Esophagus squamous epithelium (tissue), 5 donors: ENCODE measurements at regions not wholly inside any gene's neighbourhood (a gene's known extent, or its start where the extent isn't known, plus 50 kb on each side); places are given as distances from the start of the nearest gene placed in this dataset.

Experiments
- DNase-seq: peaks from one replicate; lab custom pipeline; 2025; lab: John Stamatoyannopoulos, UW
- H3K27ac ChIP-seq, 4 donors: fragments of 200-600 bp; sonication (generic); one replicate each; pipeline ENCODE4 v1.5.1; 2016 to 2019; ENCODE audit warnings: mild to moderate bottlenecking in 1 of 4
- H3K27me3 ChIP-seq, 4 donors: fragments of 200-600 bp; sonication (generic); 1 replicate in 3 of 4; 2 replicates in 1 of 4; pipeline versions ENCODE4 v1.5.1 to v1.6.0; 2017 to 2021; ENCODE audit warnings: antibody characterized with exemption in 1 of 4
- H3K36me3 ChIP-seq, 3 donors: fragments of 200-600 bp; sonication (generic); one replicate each; pipeline ENCODE4 v1.5.1; 2016 to 2019
- H3K4me1 ChIP-seq, 3 donors: fragments of 200-600 bp; sonication (generic); one replicate each; pipeline ENCODE4 v1.5.1; 2017 to 2019
- H3K4me3 ChIP-seq, 4 donors: fragments of 200-600 bp; sonication (generic); 1 replicate in 3 of 4; 2 replicates in 1 of 4; pipeline ENCODE4 v1.5.1; 2016 to 2019; ENCODE audit warnings: mild to moderate bottlenecking in 2 of 4, moderate library complexity in 1 of 4
- H3K9me3 ChIP-seq, 3 donors: fragments of 200-600 bp; sonication (generic); one replicate each; pipeline ENCODE4 v1.5.1; 2016 to 2019
- CTCF ChIP-seq, 6 experiments: fragments of 450-650 bp in 4 of 6; fragments of 200-600 bp in 2 of 6; sonication (generic) in 2 of 6; IDR thresholded peaks; one replicate each; pipeline ENCODE4 v1.5.1; 2016 to 2019; ENCODE audit warnings: antibody characterized with exemption in 6 of 6, mild to moderate bottlenecking in 4 of 6, moderate library complexity in 4 of 6
- POLR2A ChIP-seq, 4 donors: fragments of 450-650 bp; IDR thresholded peaks; one replicate each; pipeline ENCODE4 v1.6.1; 2017; ENCODE audit warnings: antibody characterized with exemption in 4 of 4, mild to moderate bottlenecking in 4 of 4, moderate library complexity in 3 of 4
- WGBS, 2 donors: methylation state at CpG; one replicate each; pipeline ENCODE4 v1.1.5; 2018; 5-methylcytosine and 5-hydroxymethylcytosine counted together
- intact Hi-C: fragments of 100-400 bp; cut with DNase I; formaldehyde crosslinking; loops from one replicate; pipeline ENCODE4 v1.15.0; 2022
- small RNA-seq, 4 donors: library from RNA; depleted of rRNA; stranded (forward); fragments of <200 nt; gene quantifications; one replicate each; pipeline ENCODE3, GENCODE V24; 2016
- donor health status: DM: yes; HTN: yes; CAD: no.

- Histone ChIP-seq H3K9me3 (no peaks in the 10 kb centered on the region), H3K4me3 (no peak overlapping the region), H3K27ac (no peak overlapping the region), H3K27me3 (peaks cover 0 to 32% (median 0%) of the 10 kb centered on the region in 4 donors), H3K4me1 (peaks cover 0 to 3% (median 0%) of the 10 kb centered on the region in 3 donors), H3K36me3 (no peaks in the 10 kb centered on the region)
- no peak for DNase-seq
- intact Hi-C loops: no loop called here
- TF ChIP-seq CTCF (IDR thresholded peaks at IDR 0.05): no peak
- WGBS, 2 donors: 80 to 85% methylated on average over 2 to 5 of the region's 5 CpGs
Observed at GRCh38 chr1:110731529-110731928, 56.8 kb upstream of the KCNA3 start.

- no peak for DNase-seq
- Histone ChIP-seq H3K9me3 (no peaks in the 10 kb centered on the region), H3K4me1 (peaks cover 0 to 3% (median 0%) of the 10 kb centered on the region in 3 donors), H3K27me3 (peaks cover 0 to 11% (median 0%) of the 10 kb centered on the region in 4 donors), H3K36me3 (no peaks in the 10 kb centered on the region), H3K4me3 (no peak overlapping the region), H3K27ac (no peak overlapping the region)
- TF ChIP-seq CTCF (IDR thresholded peaks at IDR 0.05) (no peak), POLR2A (IDR thresholded peaks at IDR 0.05) (no peak)
- WGBS, 2 donors: 64 to 70% methylated on average over 4 of the region's 4 CpGs
- intact Hi-C loops: no loop called here
Observed at GRCh38 chr1:110728388-110729001, 53.8 kb upstream of the KCNA3 start.

GRCh38 chr1:110727246-110727645 lies 52.5 kb upstream of the KCNA3 start:
- Histone ChIP-seq H3K9me3 (no peaks in the 10 kb centered on the region), H3K27ac (no peak overlapping the region), H3K36me3 (no peaks in the 10 kb centered on the region), H3K4me3 (no peak overlapping the region), H3K4me1 (peaks cover 0 to 3% (median 0%) of the 10 kb centered on the region in 3 donors), H3K27me3 (peaks cover 0 to 9% (median 0%) of the 10 kb centered on the region in 4 donors)
- intact Hi-C loops: no loop called here
- no peak for TF ChIP-seq POLR2A (IDR thresholded peaks at IDR 0.05)
- TF ChIP-seq CTCF (IDR thresholded peaks at IDR 0.05): no peak
- no peak for DNase-seq
- 43 to 45% methylated on average over 3 of the region's 3 CpGs for WGBS, 2 donors

- H3K4me1 ChIP-seq: peaks cover 0 to 3% (median 0%) of the 10 kb centered on the region in 3 donors
- no peak for TF ChIP-seq CTCF (IDR thresholded peaks at IDR 0.05)
- no peak for TF ChIP-seq POLR2A (IDR thresholded peaks at IDR 0.05)
- H3K9me3 ChIP-seq: no peaks in the 10 kb centered on the region
- H3K36me3 ChIP-seq: no peaks in the 10 kb centered on the region
- H3K4me3 ChIP-seq: no peak overlapping the region
- H3K27me3 ChIP-seq: peaks cover 0 to 9% (median 0%) of the 10 kb centered on the region in 4 donors
- no peak overlapping the region for H3K27ac ChIP-seq
- intact Hi-C loops: no loop called here
- DNase-seq: no peak
Observed at GRCh38 chr1:110726755-110727154, 52.0 kb upstream of the KCNA3 start.

Small RNA genes lying in the stretch of these regions (small RNA-seq; reads per million reads assigned to genes)
- gene RF00019: 0 reads per million in 4 donors
